GM21423 (cell line): ENCODE measurements at regions not wholly inside any gene's neighbourhood (a gene's known extent, or its start where the extent isn't known, plus 50 kb on each side); places are given as distances from the start of the nearest gene placed in this dataset.

ENCODE experiments used
- ATAC-seq: cut with Tn5 transposase; IDR thresholded peaks from one replicate; pipeline ENCODE4 v1.9.1; 2021; ENCODE audit warnings: mild to moderate bottlenecking, moderate library complexity; ENCODE audit not compliant: unreplicated experiment

DNA sequence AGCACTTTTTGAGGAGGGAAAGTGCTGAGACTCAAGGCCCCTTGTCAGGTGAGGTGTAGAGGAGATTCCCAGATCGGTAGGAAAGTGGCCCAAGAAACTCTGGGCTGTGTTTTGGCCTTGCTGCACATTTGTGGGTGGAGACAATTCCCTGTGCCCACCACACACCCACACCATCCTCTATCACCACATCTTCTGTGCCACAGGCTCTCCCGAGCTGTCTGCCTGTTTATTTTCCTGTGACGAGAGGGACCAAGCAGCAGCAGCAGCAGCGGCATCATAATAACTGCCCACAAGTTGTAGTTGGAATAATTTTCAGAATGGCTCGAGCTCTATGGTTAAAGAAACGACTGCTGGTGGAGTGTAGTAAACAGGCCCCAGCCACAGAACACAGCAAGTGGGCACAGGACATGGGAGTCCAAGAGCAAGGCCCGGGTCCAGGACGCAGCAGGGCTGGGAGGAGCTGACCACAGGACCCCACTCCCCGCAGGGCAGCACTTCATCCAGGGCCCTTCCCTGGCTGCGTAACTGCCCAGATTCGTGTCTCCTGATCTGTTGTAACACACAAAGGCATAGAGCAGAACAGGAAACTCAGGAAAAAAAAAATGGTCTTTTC is 55.6 kb upstream of the BCL2L14 start:
- no peak for ATAC-seq

DNA sequence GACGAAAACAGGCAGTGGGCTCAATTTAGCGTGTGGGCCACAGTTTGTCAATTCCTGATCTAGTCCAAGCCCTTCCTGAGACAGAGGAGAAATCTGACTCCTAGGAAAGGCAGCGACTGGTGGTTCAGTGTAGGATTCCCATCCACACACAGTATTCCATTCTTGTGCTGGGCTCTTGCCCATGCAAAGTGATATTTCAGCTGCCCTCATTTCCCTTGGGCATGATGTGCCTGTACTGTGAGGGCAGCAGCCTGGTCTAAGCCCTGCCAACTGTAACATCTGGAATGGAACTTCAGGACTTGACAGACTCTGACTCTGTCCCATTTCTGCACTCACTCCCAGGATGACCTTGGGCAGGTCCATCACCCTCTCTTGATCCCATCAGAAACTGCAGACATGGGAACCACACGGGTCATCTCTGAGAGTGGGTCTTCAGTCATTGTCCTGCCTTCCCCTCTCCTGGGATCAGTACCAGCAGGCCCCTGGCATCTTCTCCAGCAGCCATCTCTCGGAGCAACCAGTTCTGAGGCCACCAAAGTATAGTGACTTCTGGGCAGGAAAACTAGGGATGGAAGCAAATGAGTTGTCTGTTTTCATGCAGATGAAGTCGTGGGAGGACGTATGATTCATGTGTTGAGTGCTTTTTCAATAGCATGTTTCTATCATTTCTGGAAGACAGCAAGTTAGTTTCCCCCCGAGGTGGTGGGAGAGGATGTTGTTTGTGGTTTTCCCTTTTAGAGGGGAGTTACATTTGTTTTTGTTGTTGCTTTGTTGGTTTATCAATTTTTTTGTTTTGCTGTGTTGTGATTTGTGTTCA is 54.2 kb upstream of the BCL2L14 start:
- no peak for ATAC-seq

DNA sequence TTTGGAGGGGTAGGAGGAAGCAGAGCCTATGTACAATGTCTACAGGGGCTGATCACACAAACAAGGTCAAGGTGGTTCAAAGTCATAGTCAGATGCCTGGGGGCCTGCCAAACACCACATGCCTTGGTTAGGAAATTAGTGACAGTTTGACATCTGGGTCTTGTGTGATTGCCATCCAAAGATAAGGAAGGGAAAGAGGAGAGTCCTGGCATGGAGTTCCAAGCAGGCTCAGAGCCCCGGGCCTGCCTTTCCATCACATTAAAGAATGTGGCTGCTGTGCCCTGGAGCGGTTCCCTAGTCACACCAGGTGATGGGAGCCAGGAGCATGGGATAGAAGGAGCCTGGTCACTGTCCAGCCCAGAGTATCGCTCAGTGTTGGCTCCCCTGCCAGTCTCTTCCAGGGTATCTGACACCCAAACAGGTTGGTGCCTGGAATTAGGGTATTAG is 53.6 kb upstream of the BCL2L14 start:
- no peak for ATAC-seq

DNA sequence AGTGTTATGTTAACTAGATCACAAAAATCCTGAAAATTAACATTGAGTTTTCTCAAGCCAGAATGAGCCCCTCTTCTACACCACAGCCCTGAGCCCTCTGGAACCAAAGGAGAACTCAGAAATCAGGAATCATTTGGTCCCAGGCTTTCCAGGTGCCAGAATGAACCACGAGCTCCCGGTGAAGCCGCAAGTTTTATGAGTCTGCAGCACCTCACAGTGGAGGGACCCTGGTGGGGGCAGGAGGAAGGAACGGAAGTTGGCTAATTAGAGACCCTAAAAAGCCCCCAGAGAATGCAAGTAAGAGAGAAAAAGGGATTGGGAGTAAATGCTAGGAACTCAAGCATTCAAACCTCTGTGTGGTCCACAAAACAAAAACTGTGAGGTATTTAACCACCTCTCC is 52.9 kb upstream of the BCL2L14 start:
- no peak for ATAC-seq

DNA sequence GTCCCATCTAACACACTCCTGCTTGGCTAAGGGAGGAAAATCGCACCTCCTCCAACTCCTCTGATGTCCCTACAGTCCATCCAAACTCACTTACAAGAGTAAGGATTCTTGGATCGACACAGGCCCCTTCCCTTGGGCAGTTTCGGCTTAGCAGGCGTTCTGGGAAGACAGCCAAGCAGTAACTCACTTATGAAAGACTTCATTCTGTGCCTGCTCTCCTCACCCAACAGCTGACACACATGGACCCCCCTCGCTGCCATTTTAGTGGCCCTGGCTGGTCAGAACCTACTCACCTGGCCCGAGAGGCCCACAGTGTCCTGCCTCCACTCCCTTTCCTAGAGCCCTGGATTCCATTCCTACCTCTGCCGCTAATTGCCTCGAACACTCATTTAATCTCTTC is 52.3 kb upstream of the BCL2L14 start:
- ATAC-seq = no peak

DNA sequence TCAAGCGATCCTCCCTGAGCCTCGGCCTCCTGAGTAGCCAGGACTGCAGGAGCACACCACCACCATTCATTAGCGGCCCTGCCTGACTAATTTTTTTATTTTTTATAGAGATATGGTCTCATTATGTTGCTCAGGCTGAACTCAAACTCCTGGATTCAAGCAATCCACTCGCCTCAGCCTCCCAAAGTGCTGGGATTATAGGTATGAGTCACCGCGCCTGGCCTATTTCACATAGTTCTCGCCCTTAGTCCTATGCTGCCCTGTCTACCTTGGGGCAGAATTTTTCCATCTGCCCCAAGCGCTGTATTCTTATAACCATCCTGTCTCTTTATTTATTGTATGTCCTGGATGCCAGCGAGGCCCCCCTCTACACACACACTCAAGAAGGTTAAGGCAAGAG is 50.9 kb upstream of the BCL2L14 start:
- ATAC-seq = no peak

DNA sequence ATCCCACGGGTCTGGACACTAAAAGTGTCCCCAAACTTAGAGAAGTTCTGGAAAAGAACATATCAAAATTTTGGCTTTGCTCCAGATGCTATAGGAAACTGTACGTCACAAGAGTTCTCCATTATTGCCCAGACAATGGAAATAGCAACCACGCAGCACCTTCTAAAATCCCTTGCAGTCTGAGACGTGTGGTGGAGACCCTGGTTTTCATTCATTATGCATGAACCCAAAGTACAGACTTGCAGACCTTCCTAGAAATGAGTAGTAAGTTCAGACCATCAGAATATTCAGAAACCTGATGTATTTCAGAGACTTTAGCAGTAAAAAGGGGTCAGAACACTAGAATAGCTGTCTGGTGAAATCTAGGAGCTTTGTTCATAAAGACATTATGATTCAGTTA is 50.0 kb upstream of the BCL2L14 start:
- ATAC-seq = no peak
